GM18870 (cell line): ENCODE measurements at regions not wholly inside any gene's neighbourhood (a gene's known extent, or its start where the extent isn't known, plus 50 kb on each side); places are given as distances from the start of the nearest gene placed in this dataset.

ENCODE experiments used
- ATAC-seq: cut with Tn5 transposase; IDR thresholded peaks from one replicate; pipeline ENCODE4 v1.9.1; 2021; ENCODE audit warnings: moderate library complexity; ENCODE audit not compliant: unreplicated experiment

- ATAC-seq: no peak
These were observed 53.5 kb upstream of the CHODL start for GRCh38 chr21:18191139-18191538.

- ATAC-seq: no peak
These were observed 66.1 kb upstream of the CHODL start for GRCh38 chr21:18178509-18178908.

GRCh38 chr21:18174370-18174769, 70.3 kb upstream of the CHODL start:
- no peak for ATAC-seq

- no peak for ATAC-seq
These were observed 73.8 kb upstream of the CHODL start for GRCh38 chr21:18170829-18171228.

GRCh38 chr21:18170221-18170620, 74.4 kb upstream of the CHODL start:
- no peak for ATAC-seq

GRCh38 chr21:18168108-18168507, 76.5 kb upstream of the CHODL start:
- ATAC-seq: no peak

- ATAC-seq: no peak
These were observed 79.7 kb upstream of the CHODL start for GRCh38 chr21:18164933-18165332.

GRCh38 chr21:18164483-18164882, 80.2 kb upstream of the CHODL start:
- ATAC-seq: no peak

GRCh38 chr21:18163956-18164355, 80.7 kb upstream of the CHODL start:
- ATAC-seq: no peak

GRCh38 chr21:18161841-18162240, 82.8 kb upstream of the CHODL start:
- ATAC-seq: no peak

GRCh38 chr21:18157406-18157805, 87.2 kb upstream of the CHODL start:
- no peak for ATAC-seq

GRCh38 chr21:18155508-18156193, 89.0 kb upstream of the CHODL start:
- ATAC-seq: no peak

GRCh38 chr21:18153063-18153462, 91.6 kb upstream of the CHODL start:
- no peak for ATAC-seq

GRCh38 chr21:18152371-18152770, 92.3 kb upstream of the CHODL start:
- ATAC-seq: no peak

- no peak for ATAC-seq
These were observed 93.6 kb upstream of the CHODL start for GRCh38 chr21:18151046-18151445.

- no peak for ATAC-seq
These were observed 96.2 kb upstream of the CHODL start for GRCh38 chr21:18148401-18148800.

- no peak for ATAC-seq
These were observed 97.0 kb upstream of the CHODL start for GRCh38 chr21:18147678-18148077.

GRCh38 chr21:18146820-18147219, 97.8 kb upstream of the CHODL start:
- ATAC-seq: no peak

- ATAC-seq: no peak
These were observed 100.3 kb upstream of the CHODL start for GRCh38 chr21:18144339-18144738.

GRCh38 chr21:18142655-18143054, 102.0 kb upstream of the CHODL start:
- no peak for ATAC-seq

- ATAC-seq: no peak
These were observed 106.1 kb upstream of the CHODL start for GRCh38 chr21:18138507-18138906.

- ATAC-seq: no peak
These were observed 115.1 kb upstream of the CHODL start for GRCh38 chr21:18129526-18129925.

- no peak for ATAC-seq
These were observed 126.1 kb upstream of the CHODL start for GRCh38 chr21:18118566-18118965.
